Endothelial cell of umbilical vein (primary cell): ENCODE measurements at regions not wholly inside any gene's neighbourhood (a gene's known extent, or its start where the extent isn't known, plus 50 kb on each side); places are given as distances from the start of the nearest gene placed in this dataset.

Experiments
- BruUV-seq: library from RNA; stranded (reverse); fragments of 400-500 nt; replicated peaks from 2 replicates; lab custom pipeline; 2021; lab: Mats Ljungman, UMichigan
- CTCF ChIA-PET: fragments of 300-600, 350-600 bp; sonication (Branson Sonifier 250); formaldehyde crosslinking; loops from one replicate; lab custom pipeline; 2021; ENCODE audit warnings: antibody characterized with exemption, inconsistent platforms; lab: Charles Lee
- POLR2A ChIA-PET: fragments of 300-600, 350-600 bp; sonication (Branson Sonifier 250); formaldehyde crosslinking; loops from one replicate; lab custom pipeline; 2021; ENCODE audit warnings: antibody characterized with exemption, inconsistent platforms; lab: Charles Lee
- DNase-seq: peaks from one replicate; pipeline ENCODE4 v3.0.0-alpha.2; 2011; ENCODE audit warnings: low read depth, low spot score
- FAIRE-seq: peaks from 2 replicates; lab custom pipeline; 2011; peaks lifted over from hg19 to GRCh38; lab: Jason Lieb, UNC
- H2AFZ ChIP-seq: 2 replicates; pipeline ENCODE4 v1.6.0; 2012; ENCODE audit warnings: low read depth, low read length, control low read depth, inconsistent platforms
- H3K27ac ChIP-seq: 2 replicates; pipeline ENCODE4 v1.5.1; 2011; ENCODE audit warnings: low read depth, mild to moderate bottlenecking, control low read depth, low read length, moderate library complexity; ENCODE audit not compliant: insufficient read depth
- H3K27me3 ChIP-seq, 2 experiments: 2 replicates each; pipeline versions ENCODE4 v1.6.0 to v1.6.1; 2011; ENCODE audit warnings: low read length in 2 of 2, mixed read lengths in 1 of 2; ENCODE audit not compliant: control insufficient read depth in 2 of 2, insufficient read depth in 2 of 2
- H3K36me3 ChIP-seq, 2 experiments: 2 replicates in 1 of 2; 3 replicates in 1 of 2; pipeline ENCODE4 v1.5.1; 2011; ENCODE audit warnings: low read length in 2 of 2, mild to moderate bottlenecking in 1 of 2, moderate library complexity in 1 of 2; ENCODE audit not compliant: control insufficient read depth in 2 of 2, insufficient read depth in 2 of 2; ENCODE audit errors: extremely low read depth in 1 of 2
- H3K4me1 ChIP-seq: 3 replicates; pipeline ENCODE4 v1.5.1; 2011; ENCODE audit warnings: mild to moderate bottlenecking, low read length; ENCODE audit not compliant: control insufficient read depth, insufficient read depth; ENCODE audit errors: extremely low read depth
- H3K4me2 ChIP-seq: 2 replicates; pipeline ENCODE4 v1.6.1; 2011; ENCODE audit warnings: low read length, control low read depth, mixed read lengths; ENCODE audit not compliant: insufficient read depth
- H3K4me3 ChIP-seq, 3 experiments: fragments of 200-600 bp in 1 of 3; sonication (generic), shearing (Covaris generic) in 1 of 3; replicated peaks in 1 of 3; 2 replicates each; pipeline ENCODE4 v1.5.1; 2011 to 2016; ENCODE audit warnings: control low read depth in 3 of 3, low read length in 3 of 3, mild to moderate bottlenecking in 2 of 3, inconsistent platforms in 1 of 3, low read depth in 1 of 3, moderate library complexity in 1 of 3; ENCODE audit not compliant: insufficient read depth in 1 of 3
- H3K79me2 ChIP-seq: 2 replicates; pipeline ENCODE4 v1.6.0; 2012; ENCODE audit warnings: low read length, inconsistent platforms; ENCODE audit not compliant: control insufficient read depth, insufficient read depth
- H3K9ac ChIP-seq: replicated peaks from 2 replicates; pipeline ENCODE3; 2011; ENCODE audit warnings: low read length, control low read depth; ENCODE audit not compliant: insufficient read depth; ENCODE audit errors: extremely low read depth
- H3K9me1 ChIP-seq: replicated peaks from 3 replicates; pipeline ENCODE4 v1.6.0; 2011; ENCODE audit warnings: mild to moderate bottlenecking, low read length; ENCODE audit not compliant: control insufficient read depth, insufficient read depth; ENCODE audit errors: extremely low read depth
- H3K9me3 ChIP-seq: replicated peaks from 2 replicates; pipeline ENCODE4 v1.5.1; 2012; ENCODE audit warnings: low read length, inconsistent platforms; ENCODE audit not compliant: control insufficient read depth, insufficient read depth
- H4K20me1 ChIP-seq: replicated peaks from 2 replicates; pipeline ENCODE3; 2011; ENCODE audit warnings: mild to moderate bottlenecking, low read length; ENCODE audit not compliant: control insufficient read depth, insufficient read depth; ENCODE audit errors: extremely low read depth
- EZH2 ChIP-seq: IDR thresholded peaks from 2 replicates; pipeline ENCODE4 v1.6.1; 2012; ENCODE audit warnings: borderline replicate concordance, low read depth, mild to moderate bottlenecking, moderate library complexity, low read length, inconsistent platforms; ENCODE audit not compliant: severe bottlenecking
- FOS ChIP-seq: IDR thresholded peaks from 2 replicates; pipeline ENCODE4 v1.6.1; 2011; ENCODE audit warnings: mild to moderate bottlenecking, low read length, moderate library complexity, borderline replicate concordance; ENCODE audit not compliant: insufficient read depth
- GATA2 ChIP-seq: IDR thresholded peaks from 2 replicates; pipeline ENCODE4 v1.7.0; 2011; ENCODE audit warnings: low read depth, mild to moderate bottlenecking, moderate library complexity, mixed read lengths, low read length; ENCODE audit not compliant: insufficient read length, insufficient read depth
- JUN ChIP-seq: IDR thresholded peaks from 2 replicates; pipeline ENCODE4 v1.6.1; 2011; ENCODE audit warnings: borderline replicate concordance, low read depth; ENCODE audit not compliant: insufficient read length, insufficient read depth
- MYC ChIP-seq: IDR thresholded peaks from one replicate; pipeline ENCODE4 v1.6.1; 2011; ENCODE audit warnings: mild to moderate bottlenecking, low read depth, low read length
- POLR2A ChIP-seq: IDR thresholded peaks from 2 replicates; pipeline ENCODE4 v1.6.1; 2012; ENCODE audit warnings: low read depth, mild to moderate bottlenecking, control low read depth, low read length
- POLR2AphosphoS5 ChIP-seq: IDR thresholded peaks from 2 replicates; pipeline ENCODE4 v1.6.1; 2012; ENCODE audit warnings: low read depth, mild to moderate bottlenecking, control low read depth, low read length, moderate library complexity; ENCODE audit not compliant: insufficient read depth
- dilution Hi-C: fragments of 300-500 bp; cut with MboI; formaldehyde crosslinking; loops from one replicate; pipeline ENCODE4 v1.15.0; 2019; ENCODE audit warnings: low sequenced_read_pairs; ENCODE audit not compliant: extremely low pct_ligation_motif_present
- intact Hi-C: fragments of 100-400 bp; cut with micrococcal nuclease; formaldehyde crosslinking; loops from one replicate; pipeline ENCODE4 v1.10.0; 2022
- TF ChIP-seq, protein P1 (sequence below), 2 donors: IDR thresholded peaks; 1 replicate in 1 of 2; 2 replicates in 1 of 2; pipeline ENCODE4 v1.5.1; 2011; ENCODE audit warnings: low read length in 2 of 2, mild to moderate bottlenecking in 2 of 2, moderate library complexity in 2 of 2, control low read depth in 1 of 2, inconsistent platforms in 1 of 2, low read depth in 1 of 2; ENCODE audit not compliant: insufficient read depth in 1 of 2; ENCODE audit errors: extremely low read depth in 1 of 2
- TF ChIP-seq, protein P2 (sequence below): IDR thresholded peaks from 2 replicates; pipeline ENCODE4 v1.6.1; 2011; ENCODE audit not compliant: insufficient read depth, insufficient read length

DNA sequence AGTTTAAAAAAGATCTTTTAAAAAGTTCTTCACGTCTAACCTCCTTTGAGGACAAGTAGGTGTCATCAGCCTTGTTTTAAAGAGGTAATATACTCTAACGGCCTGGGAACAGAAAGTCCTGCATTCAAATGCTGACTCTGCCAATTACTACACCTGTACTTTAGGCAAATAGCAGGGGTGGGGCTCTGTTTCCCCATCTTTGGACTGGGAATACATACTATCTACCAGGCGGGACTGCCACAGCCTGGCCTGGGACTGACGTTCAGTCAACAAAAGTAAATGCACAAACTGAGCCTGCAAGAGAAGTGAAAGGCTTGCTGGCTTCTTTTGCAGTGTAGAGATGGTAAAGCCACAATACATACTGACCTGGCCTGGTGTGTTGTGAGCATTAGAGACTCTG is 107.6 kb upstream of the SPATA12 start:
- CTCF ChIA-PET, result no interaction called here
- Histone ChIP-seq H4K20me1 (no peaks in the 10 kb centered on the region), H3K4me3 (no peak overlapping the region), H3K9me3 (no peaks in the 10 kb centered on the region), H3K4me1 (no peaks in the 10 kb centered on the region), H3K9me1 (no peaks in the 10 kb centered on the region), H3K27ac (no peak overlapping the region), H3K9ac (no peak overlapping the region), H2AFZ (no peak overlapping the region), H3K27me3 (no peaks in the 10 kb centered on the region), H3K4me2 (no peak overlapping the region), H3K36me3 (no peaks in the 10 kb centered on the region), H3K79me2 (no peaks in the 10 kb centered on the region)
- BruUV-seq, result no TSS peak
- DNase-seq (no peak), FAIRE-seq (no peak)
- intact Hi-C loops (no loop called here), dilution Hi-C loops (no loop called here)
- TF ChIP-seq JUN (no peak), POLR2A (no peak), EZH2 (no peak), GATA2 (no peak), MYC (no peak), FOS (no peak), POLR2AphosphoS5 (no peak)
- TF ChIP-seq, protein P1, sequence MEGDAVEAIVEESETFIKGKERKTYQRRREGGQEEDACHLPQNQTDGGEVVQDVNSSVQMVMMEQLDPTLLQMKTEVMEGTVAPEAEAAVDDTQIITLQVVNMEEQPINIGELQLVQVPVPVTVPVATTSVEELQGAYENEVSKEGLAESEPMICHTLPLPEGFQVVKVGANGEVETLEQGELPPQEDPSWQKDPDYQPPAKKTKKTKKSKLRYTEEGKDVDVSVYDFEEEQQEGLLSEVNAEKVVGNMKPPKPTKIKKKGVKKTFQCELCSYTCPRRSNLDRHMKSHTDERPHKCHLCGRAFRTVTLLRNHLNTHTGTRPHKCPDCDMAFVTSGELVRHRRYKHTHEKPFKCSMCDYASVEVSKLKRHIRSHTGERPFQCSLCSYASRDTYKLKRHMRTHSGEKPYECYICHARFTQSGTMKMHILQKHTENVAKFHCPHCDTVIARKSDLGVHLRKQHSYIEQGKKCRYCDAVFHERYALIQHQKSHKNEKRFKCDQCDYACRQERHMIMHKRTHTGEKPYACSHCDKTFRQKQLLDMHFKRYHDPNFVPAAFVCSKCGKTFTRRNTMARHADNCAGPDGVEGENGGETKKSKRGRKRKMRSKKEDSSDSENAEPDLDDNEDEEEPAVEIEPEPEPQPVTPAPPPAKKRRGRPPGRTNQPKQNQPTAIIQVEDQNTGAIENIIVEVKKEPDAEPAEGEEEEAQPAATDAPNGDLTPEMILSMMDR (IDR thresholded peaks at IDR 0.05; ENCODE audit: extremely low read depth in 1 of 2, insufficient read depth in 1 of 2, low read depth in 1 of 2, low read length in 2 of 2), result no peak
- TF ChIP-seq, protein P2, sequence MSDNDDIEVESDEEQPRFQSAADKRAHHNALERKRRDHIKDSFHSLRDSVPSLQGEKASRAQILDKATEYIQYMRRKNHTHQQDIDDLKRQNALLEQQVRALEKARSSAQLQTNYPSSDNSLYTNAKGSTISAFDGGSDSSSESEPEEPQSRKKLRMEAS, result no peak
- POLR2A ChIA-PET, result no interaction called here
